NCI-H526 treated with DMSO at 0.1 percent for 48 hours (cell line): ENCODE measurements at regions not wholly inside any gene's neighbourhood (a gene's known extent, or its start where the extent isn't known, plus 50 kb on each side); places are given as distances from the start of the nearest gene placed in this dataset.
"Not testable (repeated sequence)": the region's sequence is repeated elsewhere in the genome, so short reads cannot be mapped to it uniquely, and the experiment has no call there.

ENCODE experiments used
- DNase-seq: peaks from one replicate; lab custom pipeline; 2025; lab: John Stamatoyannopoulos, UW

- DNase-seq, result no peak
Measured at GRCh38 chr2:8334866-8335325, 347.0 kb upstream of the ID2 start.

DNA sequence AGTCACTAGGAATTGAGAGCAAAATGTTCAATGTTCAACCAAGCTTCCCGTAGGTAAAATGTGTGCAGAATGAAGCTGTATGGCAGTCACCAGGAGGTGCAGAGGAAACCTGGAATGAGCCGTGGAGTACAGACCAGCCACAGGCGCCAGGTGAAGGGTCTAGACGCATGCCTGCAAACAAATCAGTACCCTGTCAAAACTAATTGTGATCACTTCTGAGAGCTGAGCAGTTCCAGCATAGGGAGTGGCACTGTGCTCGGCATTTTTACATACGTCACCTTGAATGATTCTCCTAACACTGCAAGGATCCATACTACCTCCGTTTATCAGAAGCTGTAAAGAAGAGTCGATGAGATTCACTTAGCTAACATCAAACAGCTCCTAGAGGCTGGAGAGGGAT is 346.1 kb upstream of the ID2 start:
- no peak for DNase-seq

GRCh38 chr2:8337321-8337720 is 344.5 kb upstream of the ID2 start:
- no peak for DNase-seq

DNA sequence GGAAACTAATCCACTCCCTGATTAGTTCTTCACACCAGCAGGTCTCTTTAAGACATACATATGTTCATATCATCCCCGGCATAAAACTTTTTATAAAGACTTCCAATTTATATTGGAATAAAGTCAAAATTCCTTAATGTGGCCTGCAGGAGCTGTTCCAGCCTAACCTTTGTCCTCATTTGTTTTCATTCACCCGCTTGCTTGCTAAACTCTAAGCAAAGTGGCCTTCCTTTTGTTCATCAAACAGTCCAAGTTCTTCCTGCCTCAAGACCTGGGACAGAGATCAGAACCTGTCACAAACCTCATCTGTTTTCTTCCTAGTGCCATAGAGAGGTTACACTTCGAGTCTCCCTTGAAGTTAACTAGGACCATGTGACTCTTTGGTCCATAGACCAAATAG is 339.4 kb upstream of the ID2 start:
- DNase-seq, result no peak

DNA sequence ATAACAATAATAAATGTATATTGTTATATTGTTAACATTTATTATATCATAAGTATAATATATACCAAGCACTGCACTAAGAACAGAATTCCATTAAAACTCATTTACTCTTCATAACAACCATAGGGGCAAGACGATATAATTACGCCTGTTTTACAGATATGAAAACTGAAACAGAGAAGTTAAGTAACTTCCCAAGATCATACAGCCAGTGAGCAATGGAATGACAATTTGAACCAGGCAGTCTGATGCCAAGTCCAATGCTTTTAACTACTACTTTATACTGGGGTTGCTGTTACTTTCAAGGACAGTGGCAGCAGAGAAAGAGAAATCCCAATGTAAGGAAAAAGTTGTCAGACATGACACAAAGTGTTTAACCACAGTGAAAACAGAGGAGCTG is 338.8 kb upstream of the ID2 start:
- DNase-seq, result no peak

DNA sequence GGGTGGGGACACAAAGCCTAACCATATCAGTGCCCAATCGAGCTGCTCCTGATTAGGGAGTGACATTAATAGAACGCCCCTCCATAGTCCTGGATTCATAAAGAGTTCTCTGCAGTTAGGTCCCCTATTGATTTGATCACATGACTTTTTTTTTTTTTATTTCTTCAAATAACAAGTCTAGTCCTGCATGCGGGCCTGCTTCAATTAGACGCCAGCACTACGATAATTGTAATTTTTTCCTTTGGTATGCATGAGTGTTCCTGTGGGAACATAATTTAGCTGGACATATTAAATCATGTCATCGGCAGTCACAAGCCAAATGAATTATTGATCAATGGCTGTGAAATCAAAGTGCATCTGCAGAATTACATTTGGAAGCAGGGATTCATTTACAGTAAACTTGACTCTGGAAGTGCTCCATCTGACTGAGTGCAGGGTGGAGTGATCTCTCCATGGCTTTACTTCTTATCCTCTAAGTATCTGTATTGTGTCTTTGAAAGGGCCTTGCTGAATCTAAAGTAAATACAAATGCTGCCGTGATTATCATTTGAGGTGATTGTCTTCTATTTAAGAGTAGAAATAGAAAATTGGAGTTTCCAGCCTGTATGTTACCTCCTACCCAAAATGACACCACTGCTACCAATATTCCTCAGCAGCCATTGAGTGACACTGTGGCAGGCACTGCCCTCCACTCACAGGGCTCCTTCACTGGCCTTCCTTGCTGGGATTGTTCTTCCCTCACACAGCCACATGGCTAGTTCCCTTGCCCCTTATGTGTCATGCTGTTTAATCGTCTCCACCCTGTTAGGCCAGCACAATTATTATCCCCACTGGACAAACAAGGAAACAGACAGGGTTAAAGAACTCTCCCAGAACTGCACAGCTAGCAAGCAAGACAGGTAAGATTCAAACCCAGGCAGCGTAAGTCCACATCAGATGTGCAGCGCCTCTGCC is 337.4 kb upstream of the ID2 start:
- DNase-seq, result no peak

GRCh38 chr2:8345200-8345599 is 336.7 kb upstream of the ID2 start:
- no peak for DNase-seq

DNA sequence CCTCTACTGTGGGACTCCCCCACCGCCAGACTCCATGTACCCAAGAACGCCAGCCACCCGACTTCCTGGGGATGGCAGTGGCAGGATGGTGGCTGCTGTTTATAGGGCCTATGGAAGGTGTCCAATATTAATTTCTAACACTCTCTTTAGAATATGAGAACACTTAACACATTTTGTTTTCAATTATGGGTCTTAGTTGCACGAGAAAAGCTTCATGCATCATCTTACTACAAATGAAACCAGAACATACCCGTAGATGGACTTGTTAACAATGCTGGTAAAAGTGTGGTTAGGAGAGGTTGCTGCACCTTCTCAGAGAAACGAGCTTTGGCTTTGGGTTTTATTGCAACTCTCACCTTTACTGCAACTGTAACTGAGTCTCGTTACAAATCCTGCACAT is 335.6 kb upstream of the ID2 start:
- DNase-seq, result no peak

DNA sequence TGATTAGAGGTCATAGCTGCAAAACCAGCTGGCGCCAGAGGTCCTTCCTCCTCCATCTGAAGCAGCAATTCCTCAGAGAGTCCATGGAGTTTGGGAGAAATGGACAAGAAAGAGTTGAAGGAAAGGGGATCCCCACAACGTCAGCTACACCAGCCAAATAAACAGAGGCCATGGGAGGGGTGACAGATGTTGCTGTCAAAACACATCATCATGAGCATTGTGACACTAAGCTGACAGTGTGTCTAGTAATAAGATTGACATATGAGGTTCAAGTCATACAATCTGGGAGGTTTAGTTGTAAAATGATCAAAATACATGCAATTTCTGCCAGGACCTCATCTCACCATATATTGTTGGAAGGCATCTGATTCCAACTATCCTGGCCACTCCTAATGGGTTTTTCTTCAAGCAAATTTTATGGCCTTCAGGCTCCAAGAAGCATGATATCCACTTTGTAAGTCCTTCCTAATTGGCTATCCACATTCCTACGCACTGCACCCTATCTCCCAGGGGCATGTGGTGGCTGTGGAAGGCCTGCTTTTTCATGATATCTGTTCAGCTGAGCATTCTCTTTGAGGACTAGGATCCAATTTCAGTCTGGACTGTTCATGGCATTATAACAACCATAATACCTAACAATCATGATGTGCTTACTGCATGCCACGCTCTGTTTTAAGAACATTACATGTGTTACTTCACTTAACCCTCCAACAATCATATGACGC is 335.0 kb upstream of the ID2 start:
- no peak for DNase-seq

- not testable (repeated sequence) for DNase-seq
Measured at GRCh38 chr2:8348911-8349310, 332.9 kb upstream of the ID2 start.

DNA sequence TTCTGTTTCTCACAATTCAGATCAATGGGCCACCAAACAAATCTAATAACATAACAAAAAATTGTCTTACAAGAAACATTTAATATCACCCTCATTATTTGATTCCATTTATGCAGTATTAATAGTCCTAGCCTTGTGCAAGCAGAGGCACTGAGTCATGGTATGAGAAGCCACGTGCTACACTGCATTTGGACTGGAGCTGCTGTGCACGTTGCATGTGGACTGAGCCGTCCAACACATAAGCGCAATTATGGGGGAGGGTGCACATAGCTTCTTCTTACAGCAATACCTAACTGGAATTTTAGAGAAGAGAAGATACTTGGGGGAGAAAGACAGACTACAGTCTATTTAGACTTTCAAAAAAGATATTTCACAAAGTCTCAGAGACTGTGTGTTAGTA is 329.6 kb upstream of the ID2 start:
- DNase-seq, result no peak

GRCh38 chr2:8352989-8353388 is 328.9 kb upstream of the ID2 start:
- DNase-seq, result no peak

- no peak for DNase-seq
Measured at GRCh38 chr2:8355102-8355859, 326.6 kb upstream of the ID2 start.

- DNase-seq, result no peak
Measured at GRCh38 chr2:8357738-8358518, 323.9 kb upstream of the ID2 start.

- DNase-seq, result no peak
Measured at GRCh38 chr2:8361930-8362329, 319.9 kb upstream of the ID2 start.

GRCh38 chr2:8363161-8363560 is 318.7 kb upstream of the ID2 start:
- DNase-seq, result no peak

DNA sequence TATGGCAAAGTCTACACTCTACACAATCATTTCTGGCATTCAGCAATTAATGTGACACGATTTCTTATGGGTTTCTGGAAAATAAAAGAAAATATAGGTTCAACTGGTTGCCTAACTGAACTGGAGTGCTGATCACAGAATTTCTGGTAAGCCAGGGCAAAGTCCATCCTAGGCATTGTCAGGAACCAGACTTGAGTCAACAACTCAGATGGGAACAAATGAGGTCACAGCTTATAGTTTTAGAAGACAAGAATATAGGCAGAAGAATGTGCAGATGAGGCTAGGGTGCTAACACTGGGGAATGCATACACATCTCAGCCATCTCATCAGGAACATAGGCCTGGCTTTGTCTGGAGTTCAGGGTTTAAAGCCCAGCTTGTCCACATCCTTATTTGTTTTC is 317.2 kb upstream of the ID2 start:
- DNase-seq, result no peak

DNA sequence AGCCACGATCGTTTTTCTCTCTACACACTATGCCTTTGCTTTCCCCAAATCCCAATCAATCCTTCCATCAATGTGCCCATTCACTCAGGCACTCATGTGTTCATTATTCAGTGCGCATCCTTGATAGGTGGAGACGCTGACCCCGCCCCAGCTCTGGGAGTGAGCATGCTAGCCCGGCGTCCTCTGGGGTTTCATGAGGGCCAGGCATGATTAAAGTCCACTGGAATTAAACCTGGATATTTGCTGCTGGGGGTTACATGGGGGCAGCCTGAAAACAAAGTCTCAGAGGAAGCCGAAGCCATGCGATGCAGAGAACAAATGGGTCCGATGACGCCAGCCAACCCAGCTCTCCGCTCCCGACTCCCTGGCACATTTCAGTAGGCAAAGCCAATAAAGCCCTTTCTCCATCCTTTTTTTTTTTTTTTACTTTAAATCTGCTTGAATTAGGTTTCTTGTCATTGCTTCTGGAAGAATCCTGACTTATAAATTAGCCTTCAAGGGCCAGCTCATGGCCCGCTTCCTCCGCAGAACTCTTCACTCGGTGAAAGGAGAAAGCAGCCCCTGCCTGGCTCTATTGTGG is 316.4 kb upstream of the ID2 start:
- no peak for DNase-seq

GRCh38 chr2:8367833-8368232 is 314.0 kb upstream of the ID2 start:
- no peak for DNase-seq

DNA sequence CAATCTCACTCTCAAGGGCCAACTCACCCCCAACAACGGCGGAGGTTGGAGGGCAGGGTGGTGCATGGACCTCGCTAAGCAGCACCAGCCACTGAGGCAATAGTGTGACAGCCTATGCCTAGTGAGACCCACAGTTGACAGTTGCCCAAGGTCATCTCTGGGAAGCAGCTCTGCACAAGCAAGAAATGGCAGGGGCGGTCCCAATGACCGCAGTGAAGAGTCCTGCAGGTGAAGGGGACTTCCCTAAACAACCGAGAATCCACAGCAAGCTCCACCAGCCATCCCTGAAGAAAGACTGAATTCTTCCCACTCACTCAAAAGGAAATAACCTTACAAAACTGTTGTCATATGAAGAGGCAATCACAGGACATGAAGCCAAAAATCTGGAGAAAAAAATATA is 313.4 kb upstream of the ID2 start:
- DNase-seq, result no peak

- no peak for DNase-seq
Measured at GRCh38 chr2:8369522-8369921, 312.3 kb upstream of the ID2 start.
